HG02884 (cell line): ENCODE measurements at regions not wholly inside any gene's neighbourhood (a gene's known extent, or its start where the extent isn't known, plus 50 kb on each side); places are given as distances from the start of the nearest gene placed in this dataset.
"Not testable (repeated sequence)": the region's sequence is repeated elsewhere in the genome, so short reads cannot be mapped to it uniquely, and the experiment has no call there.

Source experiments
- ATAC-seq: cut with Tn5 transposase; IDR thresholded peaks from one replicate; pipeline ENCODE4 v1.9.1; 2021; ENCODE audit warnings: mild to moderate bottlenecking, moderate library complexity; ENCODE audit not compliant: unreplicated experiment

- no peak for ATAC-seq
These were observed 197.9 kb upstream of the LRRTM4 start for GRCh38 chr2:77720115-77720514.

GRCh38 chr2:77721593-77721992 lies 199.4 kb upstream of the LRRTM4 start:
- ATAC-seq: no peak

GRCh38 chr2:77725045-77725444 lies 202.9 kb upstream of the LRRTM4 start:
- ATAC-seq: no peak

GRCh38 chr2:77734662-77735340 lies 212.6 kb upstream of the LRRTM4 start:
- ATAC-seq: not testable (repeated sequence)

- ATAC-seq: no peak
These were observed 215.1 kb upstream of the LRRTM4 start for GRCh38 chr2:77737236-77737635.

GRCh38 chr2:77746780-77747179 lies 224.6 kb upstream of the LRRTM4 start:
- ATAC-seq: no peak

GRCh38 chr2:77753710-77754345 lies 231.7 kb upstream of the LRRTM4 start:
- ATAC-seq: not testable (repeated sequence)

GRCh38 chr2:77767388-77768076 lies 245.4 kb upstream of the LRRTM4 start:
- no peak for ATAC-seq

GRCh38 chr2:77768508-77768907 lies 246.3 kb upstream of the LRRTM4 start:
- no peak for ATAC-seq

- ATAC-seq: no peak
These were observed 256.7 kb upstream of the LRRTM4 start for GRCh38 chr2:77778917-77779316.

- ATAC-seq: not testable (repeated sequence)
These were observed 271.3 kb upstream of the LRRTM4 start for GRCh38 chr2:77793500-77793899.

- ATAC-seq: no peak
These were observed 274.2 kb upstream of the LRRTM4 start for GRCh38 chr2:77796397-77796796.

GRCh38 chr2:77797088-77797487 lies 274.9 kb upstream of the LRRTM4 start:
- ATAC-seq: no peak

GRCh38 chr2:77800410-77800809 lies 278.2 kb upstream of the LRRTM4 start:
- ATAC-seq: no peak

- no peak for ATAC-seq
These were observed 285.5 kb upstream of the LRRTM4 start for GRCh38 chr2:77807531-77808215.

GRCh38 chr2:77808599-77808998 lies 286.4 kb upstream of the LRRTM4 start:
- no peak for ATAC-seq

- no peak for ATAC-seq
These were observed 291.4 kb upstream of the LRRTM4 start for GRCh38 chr2:77813599-77813998.

GRCh38 chr2:77816618-77817017 lies 294.4 kb upstream of the LRRTM4 start:
- ATAC-seq: no peak

GRCh38 chr2:77818186-77818585 lies 296.0 kb upstream of the LRRTM4 start:
- no peak for ATAC-seq

- no peak for ATAC-seq
These were observed 300.9 kb upstream of the LRRTM4 start for GRCh38 chr2:77823028-77823427.

- no peak for ATAC-seq
These were observed 308.9 kb upstream of the LRRTM4 start for GRCh38 chr2:77831060-77831459.

- ATAC-seq: no peak
These were observed 309.3 kb upstream of the LRRTM4 start for GRCh38 chr2:77831471-77831870.
